ENCODE measurements at regions not wholly inside any gene's neighbourhood (a gene's known extent, or its start where the extent isn't known, plus 50 kb on each side); places are given as distances from the start of the nearest gene placed in this dataset.

GRCh38 chr18:56200381-56200911, 437.9 kb downstream of the TXNL1 start:
- intact Hi-C loops (cut with micrococcal nuclease) = no loop called here
- Mint-ChIP-seq H3K27ac (no peak overlapping the region), H3K4me1 (ENCODE audit: low read depth) (no peaks in the 10 kb centered on the region), H3K36me3 (ENCODE audit: low read depth) (no peaks in the 10 kb centered on the region), H3K4me3 (no peak overlapping the region), H3K9me3 (peaks cover 5% of the 10 kb centered on the region), H3K27me3 (ENCODE audit: low read depth) (no peaks in the 10 kb centered on the region)
- CTCF ChIA-PET = no interaction called here
- DNase-seq = no peak

GRCh38 chr18:56199580-56200330, 438.6 kb downstream of the TXNL1 start:
- H3K4me1 Mint-ChIP-seq (ENCODE audit: low read depth) = no peaks in the 10 kb centered on the region
- intact Hi-C loops (cut with micrococcal nuclease) = no loop called here
- peaks cover 5% of the 10 kb centered on the region for H3K9me3 Mint-ChIP-seq
- no peak overlapping the region for H3K4me3 Mint-ChIP-seq
- H3K27me3 Mint-ChIP-seq (ENCODE audit: low read depth) = no peaks in the 10 kb centered on the region
- CTCF ChIA-PET = no interaction called here
- H3K36me3 Mint-ChIP-seq (ENCODE audit: low read depth) = no peaks in the 10 kb centered on the region
- no peak for DNase-seq
- H3K27ac Mint-ChIP-seq = no peak overlapping the region

GRCh38 chr18:56197241-56197859, 441.0 kb downstream of the TXNL1 start:
- DNase-seq = no peak
- Mint-ChIP-seq H3K4me3 (no peak overlapping the region), H3K36me3 (ENCODE audit: low read depth) (no peaks in the 10 kb centered on the region), H3K27ac (no peak overlapping the region), H3K4me1 (ENCODE audit: low read depth) (no peaks in the 10 kb centered on the region), H3K27me3 (ENCODE audit: low read depth) (no peaks in the 10 kb centered on the region), H3K9me3 (no peaks in the 10 kb centered on the region)
- CTCF ChIA-PET = no interaction called here
- intact Hi-C loops (cut with micrococcal nuclease) = no loop called here

GRCh38 chr18:56196495-56197225, 441.7 kb downstream of the TXNL1 start:
- H3K9me3 Mint-ChIP-seq = no peaks in the 10 kb centered on the region
- H3K4me3 Mint-ChIP-seq = no peak overlapping the region
- H3K36me3 Mint-ChIP-seq (ENCODE audit: low read depth) = no peaks in the 10 kb centered on the region
- no peak overlapping the region for H3K27ac Mint-ChIP-seq
- CTCF ChIA-PET = no interaction called here
- no peaks in the 10 kb centered on the region for H3K4me1 Mint-ChIP-seq (ENCODE audit: low read depth)
- DNase-seq = no peak
- intact Hi-C loops (cut with micrococcal nuclease) = no loop called here
- no peaks in the 10 kb centered on the region for H3K27me3 Mint-ChIP-seq (ENCODE audit: low read depth)

GRCh38 chr18:56191334-56191733, 447.1 kb downstream of the TXNL1 start:
- Mint-ChIP-seq H3K4me1 (ENCODE audit: low read depth) (no peaks in the 10 kb centered on the region), H3K9me3 (no peaks in the 10 kb centered on the region)

GRCh38 chr18:56189615-56190014, 448.8 kb downstream of the TXNL1 start:
- no peaks in the 10 kb centered on the region for H3K4me1 Mint-ChIP-seq (ENCODE audit: low read depth)
- no peak overlapping the region for H3K27ac Mint-ChIP-seq
- H3K36me3 Mint-ChIP-seq (ENCODE audit: low read depth) = no peaks in the 10 kb centered on the region
- H3K27me3 Mint-ChIP-seq (ENCODE audit: low read depth) = no peaks in the 10 kb centered on the region
- CTCF ChIA-PET = no interaction called here
- intact Hi-C loops (cut with micrococcal nuclease) = no loop called here
- H3K9me3 Mint-ChIP-seq = no peaks in the 10 kb centered on the region
- H3K4me3 Mint-ChIP-seq = no peak overlapping the region
- DNase-seq = no peak

More at GRCh38 chr18:56191334-56191733, 447.1 kb downstream of the TXNL1 start:
- no peaks in the 10 kb centered on the region for H3K36me3 Mint-ChIP-seq (ENCODE audit: low read depth)
- intact Hi-C loops (cut with micrococcal nuclease) = no loop called here
- CTCF ChIA-PET = no interaction called here
- no peaks in the 10 kb centered on the region for H3K27me3 Mint-ChIP-seq (ENCODE audit: low read depth)
- no peak overlapping the region for H3K4me3 Mint-ChIP-seq
- no peak for DNase-seq
- no peak overlapping the region for H3K27ac Mint-ChIP-seq

- CTCF ChIA-PET = no interaction called here
- no peak overlapping the region for H3K4me3 Mint-ChIP-seq
- no peaks in the 10 kb centered on the region for H3K4me1 Mint-ChIP-seq (ENCODE audit: low read depth)
- H3K36me3 Mint-ChIP-seq (ENCODE audit: low read depth) = no peaks in the 10 kb centered on the region
- peaks cover 5% of the 10 kb centered on the region for H3K9me3 Mint-ChIP-seq
- intact Hi-C loops (cut with micrococcal nuclease) = no loop called here
- H3K27me3 Mint-ChIP-seq (ENCODE audit: low read depth) = no peaks in the 10 kb centered on the region
- DNase-seq = no peak
- H3K27ac Mint-ChIP-seq = no peak overlapping the region
Observed at GRCh38 chr18:56188529-56189275, 449.7 kb downstream of the TXNL1 start.

GRCh38 chr18:56186319-56186718, 452.1 kb downstream of the TXNL1 start:
- Mint-ChIP-seq H3K27me3 (ENCODE audit: low read depth) (no peaks in the 10 kb centered on the region), H3K4me1 (ENCODE audit: low read depth) (no peaks in the 10 kb centered on the region), H3K36me3 (ENCODE audit: low read depth) (no peaks in the 10 kb centered on the region), H3K27ac (no peak overlapping the region), H3K4me3 (no peak overlapping the region), H3K9me3 (peaks cover 10% of the 10 kb centered on the region)
- intact Hi-C loops (cut with micrococcal nuclease) = no loop called here
- DNase-seq = no peak
- CTCF ChIA-PET = no interaction called here

GRCh38 chr18:56185126-56185525, 453.3 kb downstream of the TXNL1 start:
- CTCF ChIA-PET = no interaction called here
- Mint-ChIP-seq H3K4me3 (no peak overlapping the region), H3K27ac (no peak overlapping the region), H3K9me3 (peaks cover 10% of the 10 kb centered on the region), H3K36me3 (ENCODE audit: low read depth) (no peaks in the 10 kb centered on the region), H3K27me3 (ENCODE audit: low read depth) (no peaks in the 10 kb centered on the region), H3K4me1 (ENCODE audit: low read depth) (no peaks in the 10 kb centered on the region)
- intact Hi-C loops (cut with micrococcal nuclease) = no loop called here
- no peak for DNase-seq

GRCh38 chr18:56176751-56177150, 461.6 kb downstream of the TXNL1 start:
- Mint-ChIP-seq H3K9me3 (no peaks in the 10 kb centered on the region), H3K36me3 (ENCODE audit: low read depth) (no peaks in the 10 kb centered on the region), H3K4me3 (no peak overlapping the region), H3K27ac (no peak overlapping the region), H3K27me3 (ENCODE audit: low read depth) (no peaks in the 10 kb centered on the region), H3K4me1 (ENCODE audit: low read depth) (no peaks in the 10 kb centered on the region)
- intact Hi-C loops (cut with micrococcal nuclease) = no loop called here
- DNase-seq = no peak
- CTCF ChIA-PET = interaction anchor here (1.5 kb wide), 1 partner anchor 11 kb away, joined by 4 read pairs; no protein-coding TSS in a partner anchor

- no peaks in the 10 kb centered on the region for H3K27me3 Mint-ChIP-seq (ENCODE audit: low read depth)
- H3K36me3 Mint-ChIP-seq (ENCODE audit: low read depth) = no peaks in the 10 kb centered on the region
- CTCF ChIA-PET = interaction anchor here (1.5 kb wide), 1 partner anchor 10 kb away, joined by 4 read pairs; no protein-coding TSS in a partner anchor
- H3K4me1 Mint-ChIP-seq (ENCODE audit: low read depth) = no peaks in the 10 kb centered on the region
- intact Hi-C loops (cut with micrococcal nuclease) = no loop called here
- H3K9me3 Mint-ChIP-seq = no peaks in the 10 kb centered on the region
- H3K27ac Mint-ChIP-seq = no peak overlapping the region
- H3K4me3 Mint-ChIP-seq = no peak overlapping the region
- no peak for DNase-seq
Observed at GRCh38 chr18:56175330-56176001, 462.9 kb downstream of the TXNL1 start.
